ENCODE measurements at regions not wholly inside any gene's neighbourhood (a gene's known extent, or its start where the extent isn't known, plus 50 kb on each side); places are given as distances from the start of the nearest gene placed in this dataset.
"Not testable (repeated sequence)": the region's sequence is repeated elsewhere in the genome, so short reads cannot be mapped to it uniquely, and the experiment has no call there.

- ATAC-seq (replicated peaks): peak in 1 of 2 donors; percentile 42
Observed at GRCh38 chr14:81990312-81990761, 456.7 kb upstream of the SEL1L start.

GRCh38 chr14:81991998-81992397, 458.3 kb upstream of the SEL1L start:
- no peaks in the 10 kb centered on the region for H3K36me3 Mint-ChIP-seq
- no peak overlapping the region for H3K4me3 Mint-ChIP-seq
- H3K27ac Mint-ChIP-seq: no peak overlapping the region
- ATAC-seq (replicated peaks) (no peak), DNase-seq (no peak)
- H3K4me1 Mint-ChIP-seq: no peaks in the 10 kb centered on the region
- H3K27me3 Mint-ChIP-seq: peaks cover 4 to 5% of the 10 kb centered on the region in 2 donors
- no peaks in the 10 kb centered on the region for H3K9me3 Mint-ChIP-seq

More at GRCh38 chr14:81990312-81990761, 456.7 kb upstream of the SEL1L start:
- peaks cover 4 to 5% of the 10 kb centered on the region in 2 donors for H3K27me3 Mint-ChIP-seq
- no peaks in the 10 kb centered on the region for H3K4me1 Mint-ChIP-seq
- peak; percentile 12 for DNase-seq
- no peaks in the 10 kb centered on the region for H3K9me3 Mint-ChIP-seq
- H3K27ac Mint-ChIP-seq: no peak overlapping the region
- no peaks in the 10 kb centered on the region for H3K36me3 Mint-ChIP-seq
- H3K4me3 Mint-ChIP-seq: no peak overlapping the region

DNA sequence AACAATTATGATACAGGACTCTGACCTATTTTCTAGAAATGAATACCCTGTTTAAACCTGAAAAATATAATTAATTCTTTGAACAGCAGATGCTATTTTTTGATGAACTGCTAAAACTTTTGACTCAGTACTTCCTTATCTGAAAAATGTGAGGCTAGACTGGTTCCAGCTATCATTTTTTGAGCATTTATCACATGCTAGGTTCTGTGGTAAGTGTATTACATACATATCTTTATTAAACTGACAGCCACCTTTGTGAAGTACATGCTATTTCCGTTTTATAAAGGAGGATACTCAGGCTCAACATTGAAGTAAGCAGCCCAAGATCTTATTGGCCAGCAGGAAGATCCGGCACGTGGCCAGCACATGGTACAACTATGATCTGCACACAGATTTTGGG, 459.8 kb upstream of the SEL1L start:
- Mint-ChIP-seq H3K36me3 (no peaks in the 10 kb centered on the region), H3K4me1 (no peaks in the 10 kb centered on the region), H3K9me3 (no peaks in the 10 kb centered on the region), H3K4me3 (no peak overlapping the region), H3K27ac (no peak overlapping the region), H3K27me3 (peaks cover 2% of the 10 kb centered on the region in 2 donors)
- ATAC-seq (replicated peaks) (no peak), DNase-seq (no peak)

- no peaks in the 10 kb centered on the region for H3K27me3 Mint-ChIP-seq
- H3K9me3 Mint-ChIP-seq: peaks cover 0 to 2% of the 10 kb centered on the region in 2 donors
- H3K27ac Mint-ChIP-seq: no peak overlapping the region
- H3K36me3 Mint-ChIP-seq: no peaks in the 10 kb centered on the region
- ATAC-seq (replicated peaks) (no peak), DNase-seq (no peak)
- H3K4me3 Mint-ChIP-seq: no peak overlapping the region
- H3K4me1 Mint-ChIP-seq: no peaks in the 10 kb centered on the region
Observed at GRCh38 chr14:82003426-82003825, 469.8 kb upstream of the SEL1L start.

GRCh38 chr14:82009076-82009475, 475.4 kb upstream of the SEL1L start:
- no peak overlapping the region for H3K4me3 Mint-ChIP-seq
- H3K27ac Mint-ChIP-seq: no peak overlapping the region
- no peaks in the 10 kb centered on the region for H3K27me3 Mint-ChIP-seq
- no peaks in the 10 kb centered on the region for H3K36me3 Mint-ChIP-seq
- H3K9me3 Mint-ChIP-seq: peaks cover 6 to 9% of the 10 kb centered on the region in 2 donors
- H3K4me1 Mint-ChIP-seq: no peaks in the 10 kb centered on the region
- ATAC-seq (replicated peaks) (no peak), DNase-seq (no peak)

- H3K4me3 Mint-ChIP-seq: no peak overlapping the region
- no peaks in the 10 kb centered on the region for H3K4me1 Mint-ChIP-seq
- H3K36me3 Mint-ChIP-seq: no peaks in the 10 kb centered on the region
- peaks cover 6 to 10% of the 10 kb centered on the region in 2 donors for H3K9me3 Mint-ChIP-seq
- no peaks in the 10 kb centered on the region for H3K27me3 Mint-ChIP-seq
- no peak for ATAC-seq (replicated peaks)
- no peak overlapping the region for H3K27ac Mint-ChIP-seq
- no peak for DNase-seq
Observed at GRCh38 chr14:82009993-82010392, 476.3 kb upstream of the SEL1L start.

DNA sequence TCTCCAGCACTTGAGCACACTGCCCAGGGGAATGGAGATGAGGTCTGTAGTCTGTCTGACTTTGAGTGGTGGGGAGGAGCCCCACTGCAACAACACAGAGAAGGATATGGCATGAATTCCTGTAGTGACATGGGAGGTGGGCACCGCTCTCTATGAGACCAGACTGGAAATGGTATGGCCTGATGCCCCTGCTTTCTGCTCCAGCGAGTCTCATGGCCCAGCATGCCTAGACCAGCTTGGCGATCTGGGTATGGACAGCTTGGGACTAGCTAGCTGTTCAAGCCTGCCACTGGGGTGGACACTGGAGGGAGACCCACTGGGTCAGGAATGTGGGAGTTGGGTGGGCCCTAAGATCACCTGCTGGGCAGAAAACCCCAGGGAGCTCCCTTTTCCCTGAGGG, 477.8 kb upstream of the SEL1L start:
- ATAC-seq (replicated peaks) (no peak), DNase-seq (no peak)
- Mint-ChIP-seq H3K4me3 (no peak overlapping the region), H3K4me1 (no peaks in the 10 kb centered on the region), H3K27ac (no peak overlapping the region), H3K9me3 (peaks cover 6 to 10% of the 10 kb centered on the region in 2 donors), H3K36me3 (no peaks in the 10 kb centered on the region), H3K27me3 (no peaks in the 10 kb centered on the region)

DNA sequence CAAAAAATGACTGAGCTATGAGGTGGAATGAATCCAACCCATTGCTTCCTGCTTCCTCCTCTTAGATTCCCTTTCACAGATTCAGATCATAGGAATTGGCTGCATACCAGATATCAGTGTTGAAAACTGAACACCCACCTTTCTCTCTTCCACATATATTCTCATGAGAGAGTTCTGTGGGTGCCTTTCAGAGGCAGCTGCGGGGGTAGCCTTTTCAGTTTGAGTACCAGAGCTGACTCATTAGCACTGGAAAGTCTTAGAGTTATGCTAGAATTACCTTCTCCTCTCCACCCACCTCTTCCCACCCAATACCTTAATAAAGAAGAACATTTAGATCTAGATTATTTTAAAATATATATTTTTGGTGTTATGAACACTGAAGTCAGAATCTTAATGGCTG, 495.4 kb upstream of the SEL1L start:
- no peak for DNase-seq
- Mint-ChIP-seq H3K4me1 (no peaks in the 10 kb centered on the region), H3K27me3 (no peaks in the 10 kb centered on the region), H3K9me3 (peaks cover 18 to 27% of the 10 kb centered on the region in 2 donors), H3K4me3 (no peak overlapping the region), H3K27ac (no peak overlapping the region), H3K36me3 (no peaks in the 10 kb centered on the region)
- peak in 1 of 2 donors; percentile 39 for ATAC-seq (replicated peaks)

- Mint-ChIP-seq H3K4me3 (no peak overlapping the region), H3K4me1 (no peaks in the 10 kb centered on the region), H3K36me3 (no peaks in the 10 kb centered on the region), H3K27ac (no peak overlapping the region), H3K27me3 (no peaks in the 10 kb centered on the region), H3K9me3 (no peaks in the 10 kb centered on the region)
- no peak for DNase-seq
- no peak for ATAC-seq (replicated peaks)
Observed at GRCh38 chr14:82035397-82035796, 501.7 kb upstream of the SEL1L start.

DNA sequence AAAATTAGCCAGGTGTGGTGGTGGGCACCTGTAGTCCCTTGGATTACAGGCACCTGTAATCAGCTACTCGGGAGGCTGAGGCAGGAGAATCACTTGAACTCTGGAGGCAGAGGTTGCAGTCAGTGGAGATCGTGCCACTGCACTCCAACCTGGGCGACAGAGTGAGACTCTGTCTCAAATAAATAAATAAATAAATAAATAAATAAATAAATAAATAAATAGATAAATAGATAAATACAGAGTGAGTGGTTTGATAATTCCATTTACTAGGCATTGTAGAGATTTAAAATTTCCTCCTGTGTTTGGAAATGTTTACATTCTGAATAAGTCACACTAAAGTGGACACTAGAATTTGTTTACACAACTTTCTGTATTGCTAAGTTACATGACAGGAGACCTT, 504.4 kb upstream of the SEL1L start:
- not testable (repeated sequence) for H3K27me3 Mint-ChIP-seq; H3K27ac Mint-ChIP-seq; H3K4me3 Mint-ChIP-seq; H3K36me3 Mint-ChIP-seq; ATAC-seq (replicated peaks); H3K9me3 Mint-ChIP-seq; DNase-seq; H3K4me1 Mint-ChIP-seq

GRCh38 chr14:82045339-82045738, 511.7 kb upstream of the SEL1L start:
- no peak overlapping the region for H3K27ac Mint-ChIP-seq
- no peaks in the 10 kb centered on the region for H3K4me1 Mint-ChIP-seq
- no peak overlapping the region for H3K4me3 Mint-ChIP-seq
- H3K27me3 Mint-ChIP-seq: no peaks in the 10 kb centered on the region
- ATAC-seq (replicated peaks): no peak
- DNase-seq: no peak
- H3K9me3 Mint-ChIP-seq: peaks cover 5 to 9% of the 10 kb centered on the region in 2 donors
- no peaks in the 10 kb centered on the region for H3K36me3 Mint-ChIP-seq

GRCh38 chr14:82046512-82047226, 513.0 kb upstream of the SEL1L start:
- no peaks in the 10 kb centered on the region for H3K27me3 Mint-ChIP-seq
- H3K4me3 Mint-ChIP-seq: no peak overlapping the region
- DNase-seq: no peak
- H3K4me1 Mint-ChIP-seq: no peaks in the 10 kb centered on the region
- ATAC-seq (replicated peaks): peak in 1 of 2 donors; percentile 34
- no peak overlapping the region for H3K27ac Mint-ChIP-seq
- H3K36me3 Mint-ChIP-seq: no peaks in the 10 kb centered on the region
- peaks cover 8 to 9% of the 10 kb centered on the region in 2 donors for H3K9me3 Mint-ChIP-seq

DNA sequence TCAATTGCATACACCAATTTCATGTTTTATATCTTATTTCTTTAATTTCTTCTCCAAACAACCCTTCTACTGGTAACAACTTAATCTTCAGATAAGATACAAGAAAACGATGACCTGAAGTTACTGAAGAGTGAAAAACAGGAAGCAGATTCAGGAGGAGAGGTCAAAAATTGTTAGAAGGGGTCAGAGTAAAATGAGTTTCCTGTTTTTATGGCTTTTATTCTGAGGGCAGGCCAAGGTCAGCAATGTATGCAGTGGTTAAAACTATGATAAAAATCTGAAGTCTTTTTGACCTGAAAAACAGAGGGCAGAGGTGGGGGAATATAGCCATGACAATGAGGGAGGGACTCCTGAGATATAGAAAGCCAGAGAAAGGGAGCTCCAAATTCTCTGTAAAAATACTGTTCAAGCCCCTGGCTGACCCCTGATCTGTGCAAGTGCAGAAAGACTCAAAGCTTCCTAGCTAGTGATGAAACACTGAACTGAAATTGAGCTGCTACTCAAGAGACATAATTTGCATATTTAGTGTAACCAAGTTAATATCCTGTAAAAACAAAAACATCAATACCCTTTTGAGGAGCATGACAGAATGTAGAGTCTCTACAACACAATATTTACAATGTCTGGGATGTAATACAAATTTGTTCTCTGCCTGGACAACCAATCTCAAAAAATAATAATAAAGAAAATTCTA, 514.3 kb upstream of the SEL1L start:
- Mint-ChIP-seq H3K9me3 (peaks cover 8 to 9% of the 10 kb centered on the region in 2 donors), H3K4me1 (no peaks in the 10 kb centered on the region), H3K27ac (no peak overlapping the region), H3K36me3 (no peaks in the 10 kb centered on the region), H3K27me3 (no peaks in the 10 kb centered on the region), H3K4me3 (no peak overlapping the region)
- DNase-seq (no peak), ATAC-seq (replicated peaks) (no peak)

DNA sequence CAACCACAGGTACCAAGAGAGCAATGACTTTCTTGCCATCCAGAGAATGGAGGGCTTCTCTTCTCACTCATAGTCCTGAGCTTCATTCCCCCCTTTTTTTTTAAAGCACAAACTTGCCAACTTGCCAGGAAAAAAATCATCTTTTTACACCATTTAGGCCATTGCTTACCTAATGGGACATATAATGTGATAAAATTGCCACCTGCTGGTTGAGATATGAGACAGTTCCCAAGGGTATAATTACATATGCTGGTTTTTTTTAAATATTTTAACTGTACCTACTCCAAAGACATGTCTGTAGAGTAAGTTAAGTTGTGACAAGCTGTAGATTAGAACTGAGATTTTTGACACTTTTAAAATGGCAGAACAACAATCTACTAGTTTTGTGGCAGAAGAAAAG, 519.1 kb upstream of the SEL1L start:
- no peak overlapping the region for H3K4me3 Mint-ChIP-seq
- no peak for ATAC-seq (replicated peaks)
- no peaks in the 10 kb centered on the region for H3K36me3 Mint-ChIP-seq
- no peaks in the 10 kb centered on the region for H3K4me1 Mint-ChIP-seq
- H3K27me3 Mint-ChIP-seq: no peaks in the 10 kb centered on the region
- no peak overlapping the region for H3K27ac Mint-ChIP-seq
- H3K9me3 Mint-ChIP-seq: peaks cover 8% of the 10 kb centered on the region in 2 donors
- DNase-seq: no peak

- H3K27ac Mint-ChIP-seq: no peak overlapping the region
- ATAC-seq (replicated peaks): no peak
- H3K27me3 Mint-ChIP-seq: no peaks in the 10 kb centered on the region
- H3K4me1 Mint-ChIP-seq: no peaks in the 10 kb centered on the region
- H3K9me3 Mint-ChIP-seq: peaks cover 2 to 4% of the 10 kb centered on the region in 2 donors
- no peaks in the 10 kb centered on the region for H3K36me3 Mint-ChIP-seq
- no peak overlapping the region for H3K4me3 Mint-ChIP-seq
- DNase-seq: no peak
Observed at GRCh38 chr14:82055515-82056115, 522.0 kb upstream of the SEL1L start.

Measured in stimulated activated naive B cell treated with anti-CD40 and anti-IgM and Interleukin-4, amounts not matched to agents 10 μg/mL and 1 μg/mL and 100 μg/mL, for 72 hours (primary cell).